Activated CD8-positive, alpha-beta T cell treated with anti-CD3 and anti-CD28 coated beads for 36 hours (primary cell): ENCODE measurements at regions not wholly inside any gene's neighbourhood (a gene's known extent, or its start where the extent isn't known, plus 50 kb on each side); places are given as distances from the start of the nearest gene placed in this dataset.

Source experiments
- ATAC-seq: fragments of 200-7000 bp; cut with Tn5 transposase; one replicate; pipeline ENCODE4 v1.10.0; 2021; ENCODE audit warnings: mild to moderate bottlenecking, moderate library complexity
- CTCF ChIA-PET: fragments of 350-600 bp; sonication (Branson Sonifier 250); formaldehyde crosslinking; loops from one replicate; lab custom pipeline; 2021; ENCODE audit warnings: antibody characterized with exemption; lab: Charles Lee
- POLR2A ChIA-PET: fragments of 350-600 bp; sonication (Branson Sonifier 250); formaldehyde crosslinking; loops from one replicate; lab custom pipeline; 2021; ENCODE audit warnings: antibody characterized with exemption; lab: Charles Lee
- DNase-seq: peaks from one replicate; pipeline ENCODE4 v3.0.0-alpha.2; 2020
- H3K27ac Mint-ChIP-seq: one replicate; pipeline ENCODE4 v1.8.0; 2021; ENCODE audit warnings: mild to moderate bottlenecking, mixed read lengths
- H3K27me3 Mint-ChIP-seq: one replicate; pipeline ENCODE4 v1.8.0; 2021; ENCODE audit warnings: mixed read lengths
- H3K36me3 Mint-ChIP-seq: one replicate; pipeline ENCODE4 v1.8.0; 2021; ENCODE audit warnings: low read depth, mixed read lengths
- H3K4me1 Mint-ChIP-seq: one replicate; pipeline ENCODE4 v1.8.0; 2021; ENCODE audit warnings: low read depth, mixed read lengths
- H3K4me3 Mint-ChIP-seq: one replicate; pipeline ENCODE4 v1.8.0; 2021; ENCODE audit warnings: mild to moderate bottlenecking, moderate library complexity, mixed read lengths
- H3K9me3 Mint-ChIP-seq: one replicate; pipeline ENCODE4 v1.8.0; 2021; ENCODE audit warnings: mixed read lengths
- intact Hi-C: fragments of 100-400 bp; cut with micrococcal nuclease; formaldehyde crosslinking; loops from one replicate; pipeline ENCODE4 v1.10.0; 2022
- TF ChIP-seq, protein P1 (sequence below): fragments of 200-600 bp; IDR thresholded peaks from one replicate; pipeline ENCODE4 v1.8.0; 2022; ENCODE audit warnings: antibody characterized with exemption, mild to moderate bottlenecking

DNA sequence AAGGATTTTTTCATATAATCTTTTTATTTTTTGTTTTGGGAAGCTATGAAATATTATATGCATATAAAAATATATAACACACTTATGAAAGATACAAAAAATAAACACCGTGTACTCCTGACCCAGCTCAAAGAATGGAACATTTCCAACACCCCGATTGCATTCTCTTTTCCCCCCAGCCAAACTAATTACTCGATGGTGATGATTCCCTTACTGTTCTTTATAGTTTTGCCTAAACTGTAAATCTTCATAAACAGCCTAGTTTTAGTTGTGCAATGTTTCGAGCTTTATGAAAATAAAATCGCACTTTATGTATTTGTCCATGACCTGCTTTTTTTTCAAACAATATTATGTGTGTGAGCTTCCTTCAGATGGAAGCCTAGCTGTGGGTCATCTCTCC, 352.0 kb upstream of the KAZN start:
- Mint-ChIP-seq H3K27me3 (peaks cover 4% of the 10 kb centered on the region), H3K36me3 (no peaks in the 10 kb centered on the region), H3K4me3 (no peak overlapping the region), H3K9me3 (no peaks in the 10 kb centered on the region), H3K4me1 (no peaks in the 10 kb centered on the region), H3K27ac (no peak overlapping the region)
- intact Hi-C loops = no loop called here
- no peak for ATAC-seq
- POLR2A ChIA-PET = no interaction called here
- DNase-seq = no peak
- CTCF ChIA-PET = interaction anchor here (1.4 kb wide), 1 partner anchor 24 kb away, joined by 4 read pairs; no protein-coding TSS in a partner anchor
- TF ChIP-seq, protein P1, sequence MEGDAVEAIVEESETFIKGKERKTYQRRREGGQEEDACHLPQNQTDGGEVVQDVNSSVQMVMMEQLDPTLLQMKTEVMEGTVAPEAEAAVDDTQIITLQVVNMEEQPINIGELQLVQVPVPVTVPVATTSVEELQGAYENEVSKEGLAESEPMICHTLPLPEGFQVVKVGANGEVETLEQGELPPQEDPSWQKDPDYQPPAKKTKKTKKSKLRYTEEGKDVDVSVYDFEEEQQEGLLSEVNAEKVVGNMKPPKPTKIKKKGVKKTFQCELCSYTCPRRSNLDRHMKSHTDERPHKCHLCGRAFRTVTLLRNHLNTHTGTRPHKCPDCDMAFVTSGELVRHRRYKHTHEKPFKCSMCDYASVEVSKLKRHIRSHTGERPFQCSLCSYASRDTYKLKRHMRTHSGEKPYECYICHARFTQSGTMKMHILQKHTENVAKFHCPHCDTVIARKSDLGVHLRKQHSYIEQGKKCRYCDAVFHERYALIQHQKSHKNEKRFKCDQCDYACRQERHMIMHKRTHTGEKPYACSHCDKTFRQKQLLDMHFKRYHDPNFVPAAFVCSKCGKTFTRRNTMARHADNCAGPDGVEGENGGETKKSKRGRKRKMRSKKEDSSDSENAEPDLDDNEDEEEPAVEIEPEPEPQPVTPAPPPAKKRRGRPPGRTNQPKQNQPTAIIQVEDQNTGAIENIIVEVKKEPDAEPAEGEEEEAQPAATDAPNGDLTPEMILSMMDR = no peak

DNA sequence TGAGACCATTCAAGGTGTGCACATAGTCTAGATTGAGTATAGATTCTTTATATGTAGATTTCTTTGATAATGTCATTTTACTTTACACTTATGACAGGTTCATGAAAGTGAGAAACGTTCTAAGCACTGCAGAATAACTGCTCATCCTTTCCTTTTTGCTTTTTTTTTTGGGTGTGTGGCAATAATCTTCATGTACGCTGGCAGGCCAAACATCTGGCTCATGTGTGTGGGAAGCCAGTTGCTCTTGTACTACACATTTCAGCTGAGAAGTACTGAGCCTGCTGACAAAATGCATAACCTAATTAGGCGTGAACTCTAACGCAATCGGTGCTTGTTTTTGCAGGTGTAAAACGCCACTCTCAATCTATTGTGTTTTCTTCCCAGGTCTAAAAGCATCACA, 350.8 kb upstream of the KAZN start:
- intact Hi-C loops = no loop called here
- Mint-ChIP-seq H3K27me3 (peaks cover 3% of the 10 kb centered on the region), H3K36me3 (no peaks in the 10 kb centered on the region), H3K4me1 (no peaks in the 10 kb centered on the region), H3K4me3 (no peak overlapping the region), H3K9me3 (no peaks in the 10 kb centered on the region), H3K27ac (no peak overlapping the region)
- POLR2A ChIA-PET = no interaction called here
- TF ChIP-seq, protein P1 = no peak
- CTCF ChIA-PET = no interaction called here
- DNase-seq = no peak
- no peak for ATAC-seq

DNA sequence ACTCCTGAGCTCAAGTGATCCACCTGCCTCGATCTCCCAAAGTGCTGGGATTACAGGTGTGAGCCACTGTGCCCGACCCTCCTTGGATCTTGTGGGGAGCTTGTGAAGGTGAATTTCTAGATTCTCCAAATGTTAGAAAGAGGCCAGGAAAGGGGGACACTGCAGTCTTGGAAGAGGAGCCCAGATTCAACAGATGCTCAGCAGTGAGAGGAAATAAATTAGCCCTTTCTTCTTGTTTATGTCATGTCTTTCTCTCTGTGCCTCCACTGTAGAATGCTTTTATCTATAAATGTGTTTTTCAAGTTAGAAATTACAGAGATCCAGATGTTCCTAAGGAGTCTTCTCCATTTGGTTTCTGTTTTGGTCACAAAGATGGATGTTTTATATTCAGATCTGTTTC, 346.6 kb upstream of the KAZN start:
- ChIA-PET POLR2A (no interaction called here), CTCF (no interaction called here)
- ATAC-seq (no peak), DNase-seq (no peak)
- TF ChIP-seq, protein P1 = no peak
- intact Hi-C loops = no loop called here
- Mint-ChIP-seq H3K36me3 (no peaks in the 10 kb centered on the region), H3K9me3 (no peaks in the 10 kb centered on the region), H3K4me1 (no peaks in the 10 kb centered on the region), H3K27me3 (no peaks in the 10 kb centered on the region), H3K4me3 (no peak overlapping the region), H3K27ac (no peak overlapping the region)

DNA sequence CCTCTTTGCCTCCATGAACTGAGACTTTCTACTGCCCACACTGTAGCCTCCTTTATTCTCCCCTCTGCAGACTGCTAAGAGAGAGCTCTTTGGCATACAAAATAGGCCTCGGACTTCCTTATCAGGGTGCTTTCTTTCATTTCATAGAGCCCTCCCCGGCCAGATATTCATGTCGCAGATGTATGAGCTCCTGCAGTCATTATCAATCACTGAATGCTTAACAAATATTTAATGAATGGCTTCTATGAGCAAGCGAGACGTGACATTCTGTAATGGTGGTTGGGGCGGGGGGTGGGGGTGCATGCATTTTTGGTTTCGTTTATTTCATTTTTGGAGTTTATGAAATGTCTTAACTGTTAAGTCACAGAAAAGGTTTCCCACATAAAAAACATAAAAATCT, 344.8 kb upstream of the KAZN start:
- DNase-seq (no peak), ATAC-seq (no peak)
- Mint-ChIP-seq H3K4me1 (no peaks in the 10 kb centered on the region), H3K27ac (no peak overlapping the region), H3K4me3 (no peak overlapping the region), H3K9me3 (no peaks in the 10 kb centered on the region), H3K27me3 (no peaks in the 10 kb centered on the region), H3K36me3 (no peaks in the 10 kb centered on the region)
- intact Hi-C loops = no loop called here
- ChIA-PET CTCF (no interaction called here), POLR2A (no interaction called here)
- TF ChIP-seq, protein P1 = no peak

DNA sequence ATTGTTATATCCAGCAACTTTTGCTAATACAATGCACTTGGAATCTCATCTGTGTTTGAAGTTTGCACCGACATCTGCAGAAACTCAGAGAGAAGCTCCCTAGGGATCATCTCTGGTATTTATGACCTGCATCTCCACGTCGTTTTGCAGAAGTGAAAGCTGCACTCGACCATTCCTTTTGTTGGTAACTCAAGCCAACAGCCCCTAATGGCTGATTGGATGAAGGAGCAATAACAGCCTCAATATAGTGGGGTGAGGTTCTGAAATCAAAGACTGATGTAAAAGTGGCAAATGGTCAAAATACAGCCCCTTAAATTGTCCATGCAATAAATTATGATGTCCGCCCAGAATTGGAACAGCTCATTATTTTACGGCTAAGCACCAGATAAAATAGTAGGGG, 344.2 kb upstream of the KAZN start:
- Mint-ChIP-seq H3K27ac (no peak overlapping the region), H3K4me3 (no peak overlapping the region), H3K27me3 (no peaks in the 10 kb centered on the region), H3K36me3 (no peaks in the 10 kb centered on the region), H3K9me3 (no peaks in the 10 kb centered on the region), H3K4me1 (no peaks in the 10 kb centered on the region)
- intact Hi-C loops = no loop called here
- TF ChIP-seq, protein P1 = no peak
- DNase-seq (no peak), ATAC-seq (no peak)
- ChIA-PET POLR2A (no interaction called here), CTCF (no interaction called here)
